Testis (tissue), 2 donors: ENCODE measurements at regions not wholly inside any gene's neighbourhood (a gene's known extent, or its start where the extent isn't known, plus 50 kb on each side); places are given as distances from the start of the nearest gene placed in this dataset.

Experiments used
- CTCF ChIP-seq, 3 experiments: fragments of 450-650 bp in 2 of 3; fragments of 200-600 bp in 1 of 3; sonication (generic) in 1 of 3; IDR thresholded peaks; one replicate each; pipeline ENCODE4 v1.5.1; 2016 to 2019; ENCODE audit warnings: antibody characterized with exemption in 3 of 3, mild to moderate bottlenecking in 2 of 3, moderate library complexity in 1 of 3
- POLR2A ChIP-seq: fragments of 450-650 bp; IDR thresholded peaks from one replicate; pipeline ENCODE4 v1.6.1; 2017; ENCODE audit warnings: antibody characterized with exemption, mild to moderate bottlenecking, moderate library complexity

GRCh38 chr6:164151161-164152120 is 736.9 kb downstream of the QKI start:
- TF ChIP-seq CTCF (IDR thresholded peaks at IDR 0.05) (no peak), POLR2A (no peak)
